HG03045 (cell line): ENCODE measurements at regions not wholly inside any gene's neighbourhood (a gene's known extent, or its start where the extent isn't known, plus 50 kb on each side); places are given as distances from the start of the nearest gene placed in this dataset.
"Not testable (repeated sequence)": the region's sequence is repeated elsewhere in the genome, so short reads cannot be mapped to it uniquely, and the experiment has no call there.

Experiments
- ATAC-seq: cut with Tn5 transposase; IDR thresholded peaks from one replicate; pipeline ENCODE4 v1.9.1; 2021; ENCODE audit warnings: mild to moderate bottlenecking, moderate library complexity; ENCODE audit not compliant: unreplicated experiment

GRCh38 chr3:145620002-145620401 lies 541.0 kb downstream of the PLOD2 start:
- no peak for ATAC-seq

- ATAC-seq = no peak
These were observed 540.5 kb downstream of the PLOD2 start for GRCh38 chr3:145620486-145620885.

GRCh38 chr3:145623349-145623748 lies 537.6 kb downstream of the PLOD2 start:
- ATAC-seq = no peak

GRCh38 chr3:145628211-145628610 lies 532.8 kb downstream of the PLOD2 start:
- no peak for ATAC-seq

- no peak for ATAC-seq
These were observed 523.9 kb downstream of the PLOD2 start for GRCh38 chr3:145637105-145637504.

- ATAC-seq = no peak
These were observed 521.9 kb downstream of the PLOD2 start for GRCh38 chr3:145639003-145639606.

GRCh38 chr3:145639875-145640274 lies 521.1 kb downstream of the PLOD2 start:
- ATAC-seq = no peak

GRCh38 chr3:145648396-145648795 lies 512.6 kb downstream of the PLOD2 start:
- ATAC-seq = no peak

- ATAC-seq = no peak
These were observed 511.6 kb downstream of the PLOD2 start for GRCh38 chr3:145649368-145649887.

- no peak for ATAC-seq
These were observed 510.8 kb downstream of the PLOD2 start for GRCh38 chr3:145650170-145650569.

GRCh38 chr3:145671121-145671520 lies 489.9 kb downstream of the PLOD2 start:
- no peak for ATAC-seq

- ATAC-seq = no peak
These were observed 487.1 kb downstream of the PLOD2 start for GRCh38 chr3:145673838-145674237.

- no peak for ATAC-seq
These were observed 482.6 kb downstream of the PLOD2 start for GRCh38 chr3:145678401-145678800.

- ATAC-seq = no peak
These were observed 479.8 kb downstream of the PLOD2 start for GRCh38 chr3:145681181-145681580.

GRCh38 chr3:145687978-145688377 lies 473.0 kb downstream of the PLOD2 start:
- ATAC-seq = not testable (repeated sequence)

GRCh38 chr3:145692751-145693150 lies 468.2 kb downstream of the PLOD2 start:
- ATAC-seq = no peak

- ATAC-seq = no peak
These were observed 465.0 kb downstream of the PLOD2 start for GRCh38 chr3:145696011-145696410.

- ATAC-seq = no peak
These were observed 462.7 kb downstream of the PLOD2 start for GRCh38 chr3:145698250-145698649.

- ATAC-seq = no peak
These were observed 462.2 kb downstream of the PLOD2 start for GRCh38 chr3:145698749-145699148.

- ATAC-seq = no peak
These were observed 457.0 kb downstream of the PLOD2 start for GRCh38 chr3:145704020-145704419.

- ATAC-seq = not testable (repeated sequence)
These were observed 451.2 kb downstream of the PLOD2 start for GRCh38 chr3:145709779-145710178.

- ATAC-seq = no peak
These were observed 444.5 kb downstream of the PLOD2 start for GRCh38 chr3:145716519-145716918.

GRCh38 chr3:145719114-145719513 lies 441.9 kb downstream of the PLOD2 start:
- ATAC-seq = no peak
